GM12873 (cell line): ENCODE measurements at regions not wholly inside any gene's neighbourhood (a gene's known extent, or its start where the extent isn't known, plus 50 kb on each side); places are given as distances from the start of the nearest gene placed in this dataset.

Experiments used
- TF ChIP-seq, protein P1 (sequence below): IDR thresholded peaks from 2 replicates; pipeline ENCODE4 v1.5.1; 2012; ENCODE audit warnings: low read depth, mild to moderate bottlenecking, moderate library complexity, low read length, control low read depth; ENCODE audit not compliant: insufficient read depth; ENCODE audit errors: missing control alignments

DNA sequence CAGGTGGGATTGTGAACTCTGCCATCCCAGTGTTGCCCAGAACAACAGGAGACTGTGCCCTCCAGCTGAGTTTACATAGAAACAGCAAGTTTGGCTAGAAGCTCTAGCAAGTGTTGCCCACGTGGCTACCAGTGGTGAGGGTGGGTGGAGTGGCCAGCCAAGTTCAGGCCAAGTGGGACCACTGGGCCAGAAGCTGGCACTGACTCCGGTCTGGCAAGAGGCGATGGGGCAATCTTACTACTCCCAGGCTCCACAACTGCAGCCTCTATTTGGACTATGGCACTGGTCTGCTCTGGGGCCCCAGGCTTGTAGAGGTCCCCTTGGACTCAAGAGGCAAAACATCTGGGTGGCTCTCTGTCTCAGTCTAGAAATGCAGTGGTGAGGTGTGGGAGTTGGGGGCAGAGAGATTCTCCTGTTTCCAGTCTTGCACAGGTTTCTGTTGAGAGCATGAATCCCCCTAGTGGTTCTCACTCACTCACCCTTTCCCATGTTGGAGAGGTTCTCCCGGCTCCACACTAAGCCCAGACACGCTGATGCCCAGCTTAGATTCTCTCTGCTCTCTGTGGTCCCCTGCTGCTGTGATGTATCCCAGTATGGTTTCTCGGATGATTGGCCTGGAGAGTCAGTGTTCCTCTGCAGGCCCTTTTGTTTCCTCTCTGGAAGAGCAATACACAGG lies 615.3 kb downstream of the PDHA2 start:
- TF ChIP-seq, protein P1, sequence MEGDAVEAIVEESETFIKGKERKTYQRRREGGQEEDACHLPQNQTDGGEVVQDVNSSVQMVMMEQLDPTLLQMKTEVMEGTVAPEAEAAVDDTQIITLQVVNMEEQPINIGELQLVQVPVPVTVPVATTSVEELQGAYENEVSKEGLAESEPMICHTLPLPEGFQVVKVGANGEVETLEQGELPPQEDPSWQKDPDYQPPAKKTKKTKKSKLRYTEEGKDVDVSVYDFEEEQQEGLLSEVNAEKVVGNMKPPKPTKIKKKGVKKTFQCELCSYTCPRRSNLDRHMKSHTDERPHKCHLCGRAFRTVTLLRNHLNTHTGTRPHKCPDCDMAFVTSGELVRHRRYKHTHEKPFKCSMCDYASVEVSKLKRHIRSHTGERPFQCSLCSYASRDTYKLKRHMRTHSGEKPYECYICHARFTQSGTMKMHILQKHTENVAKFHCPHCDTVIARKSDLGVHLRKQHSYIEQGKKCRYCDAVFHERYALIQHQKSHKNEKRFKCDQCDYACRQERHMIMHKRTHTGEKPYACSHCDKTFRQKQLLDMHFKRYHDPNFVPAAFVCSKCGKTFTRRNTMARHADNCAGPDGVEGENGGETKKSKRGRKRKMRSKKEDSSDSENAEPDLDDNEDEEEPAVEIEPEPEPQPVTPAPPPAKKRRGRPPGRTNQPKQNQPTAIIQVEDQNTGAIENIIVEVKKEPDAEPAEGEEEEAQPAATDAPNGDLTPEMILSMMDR: no peak

DNA sequence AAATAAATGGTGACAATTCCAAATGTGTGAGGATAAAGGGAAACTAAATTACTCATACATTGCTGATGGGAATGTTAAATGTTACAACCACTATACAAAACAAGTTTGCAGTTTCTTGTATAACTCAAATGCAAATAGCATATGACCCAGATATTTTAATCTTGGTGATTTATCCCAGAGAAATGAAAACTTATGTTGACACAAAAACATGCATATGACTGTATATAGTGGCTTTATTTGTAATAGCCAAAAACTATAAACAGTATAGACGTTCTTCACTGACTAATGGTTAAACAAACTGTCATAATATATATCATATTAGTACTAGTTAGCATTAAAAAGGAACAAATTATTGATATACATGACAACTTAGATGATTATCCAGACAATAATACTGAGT lies 619.2 kb downstream of the PDHA2 start:
- TF ChIP-seq, protein P1: no peak

DNA sequence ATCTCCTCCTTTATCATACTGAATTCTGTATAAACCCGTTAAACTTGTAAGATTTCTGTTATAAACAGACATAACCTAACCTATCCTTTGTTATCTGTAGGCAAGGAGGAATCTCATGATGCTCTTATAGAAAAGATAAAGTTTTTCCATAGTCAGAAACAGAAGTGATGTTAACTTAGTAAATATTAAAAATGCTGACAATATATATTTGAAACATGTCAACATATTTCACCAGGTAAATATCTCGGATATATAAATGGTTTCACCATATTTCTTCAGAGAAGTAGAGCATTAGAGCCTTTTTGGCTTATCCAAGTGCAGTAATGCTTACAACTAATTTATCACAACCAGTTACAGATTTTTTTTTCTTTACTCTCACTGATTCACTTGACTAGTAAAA lies 625.9 kb downstream of the PDHA2 start:
- TF ChIP-seq, protein P1: no peak

DNA sequence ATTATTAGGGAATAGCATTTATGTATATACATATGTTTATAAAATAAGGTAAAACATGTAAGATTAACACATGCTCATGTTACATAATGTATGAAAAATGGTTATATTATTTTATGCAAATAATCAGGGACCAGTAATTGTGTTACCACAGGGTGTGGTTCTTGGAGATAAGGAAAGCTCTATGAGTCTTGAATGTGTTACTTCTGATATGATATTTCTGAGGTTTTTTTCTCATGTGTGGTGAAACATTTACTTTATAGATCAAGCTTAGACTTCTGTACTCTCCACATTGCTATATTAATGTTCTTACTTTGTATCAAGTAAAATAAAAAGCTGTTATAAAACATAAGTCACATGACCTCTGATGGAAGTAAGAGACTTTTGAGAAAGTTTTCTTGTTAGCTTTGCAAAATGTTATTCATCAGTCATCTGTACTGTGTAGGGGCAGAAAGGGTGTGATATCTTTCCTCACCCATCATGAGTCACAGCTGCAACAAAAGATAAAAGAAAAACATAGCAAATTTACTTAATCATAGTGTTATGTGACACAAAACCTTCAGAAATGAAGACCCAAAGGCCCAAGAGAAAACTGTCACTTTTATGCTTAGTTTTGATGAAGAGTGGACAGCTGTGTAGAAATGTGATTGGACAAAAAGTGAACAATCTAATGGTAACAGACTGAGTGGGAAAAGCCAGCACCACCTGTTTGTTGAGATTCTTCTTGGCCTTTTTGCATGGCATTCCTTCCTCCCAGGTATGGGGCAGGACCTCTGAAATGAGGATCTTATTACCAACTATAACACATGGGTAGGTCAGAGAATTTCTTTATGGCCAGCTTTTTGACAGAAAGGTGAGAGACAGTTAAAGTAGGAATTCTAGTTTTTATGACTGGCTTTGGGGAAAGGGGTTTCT lies 632.3 kb downstream of the PDHA2 start:
- TF ChIP-seq, protein P1: no peak

DNA sequence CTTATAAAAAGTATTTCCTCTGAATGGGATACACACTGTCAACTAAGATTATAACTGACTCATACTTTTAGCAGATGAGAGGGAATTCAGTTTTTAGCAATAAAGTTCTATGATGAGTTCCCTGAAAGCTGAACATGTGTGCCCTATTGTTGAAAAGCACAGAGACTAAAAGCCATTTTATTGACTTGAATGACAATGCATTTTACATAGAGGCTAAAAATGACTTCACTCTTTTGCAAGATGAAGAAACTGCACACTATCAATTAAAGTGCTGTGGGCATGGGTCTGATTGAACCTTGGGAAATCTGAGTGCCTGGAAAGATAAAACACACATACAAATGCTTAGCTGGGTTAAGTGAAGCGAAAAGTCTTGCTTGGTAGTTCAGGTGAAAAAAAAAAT lies 633.4 kb downstream of the PDHA2 start:
- TF ChIP-seq, protein P1: no peak

DNA sequence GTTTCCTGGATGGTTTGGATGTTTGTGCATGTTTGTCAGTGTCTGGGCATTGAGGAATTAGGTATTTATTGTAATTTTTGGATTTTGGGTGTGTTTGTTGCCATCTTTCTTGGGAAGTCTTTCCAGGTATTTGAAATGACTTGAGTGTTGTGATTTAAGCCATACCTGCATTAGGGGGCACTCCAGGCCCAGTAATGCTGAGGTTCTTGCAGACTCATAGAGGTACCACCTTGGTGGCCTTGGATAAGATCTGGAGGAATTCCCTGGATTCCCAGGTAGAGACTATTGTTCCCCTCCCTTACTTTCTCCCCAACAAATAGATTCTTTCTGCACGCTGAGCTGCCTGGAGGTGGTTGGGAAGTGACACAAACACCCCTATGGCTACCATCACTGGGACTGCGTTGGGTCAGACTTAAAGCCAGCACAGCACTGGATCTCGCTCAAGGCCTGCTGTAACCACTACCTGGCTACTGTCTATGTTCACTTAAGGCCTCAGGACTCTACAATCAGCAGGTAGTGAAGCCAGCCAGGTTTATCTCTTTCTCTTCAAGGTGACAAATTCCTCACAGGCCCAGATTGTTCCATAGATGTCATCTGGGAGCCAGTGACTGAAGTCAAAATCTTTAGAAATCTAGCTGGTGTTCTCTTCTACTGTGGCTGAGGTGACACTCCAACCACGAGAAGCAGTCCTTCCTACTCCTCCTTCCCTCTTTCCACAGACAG lies 643.6 kb downstream of the PDHA2 start:
- TF ChIP-seq, protein P1: no peak

DNA sequence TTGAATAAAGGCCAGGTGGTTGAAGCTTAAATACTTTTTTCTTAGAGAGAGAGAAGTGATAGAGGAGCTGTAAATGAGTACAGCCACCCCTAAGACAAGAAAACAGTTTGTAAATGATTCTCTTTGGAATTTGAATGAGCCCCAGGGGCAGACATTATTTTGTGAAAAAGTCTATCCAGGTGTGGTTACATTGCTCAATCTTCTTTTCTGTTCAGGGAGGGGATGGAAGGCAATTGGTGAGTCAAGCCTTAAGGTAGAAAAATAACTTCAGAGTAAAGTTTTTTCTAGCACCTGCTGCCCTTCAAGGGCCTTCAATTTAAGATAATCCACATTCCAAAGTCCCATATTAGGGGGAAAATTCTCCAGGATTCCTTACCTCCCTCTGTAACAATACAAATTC lies 646.7 kb downstream of the PDHA2 start:
- TF ChIP-seq, protein P1: no peak
